AG10803 (cell line): ENCODE measurements at regions not wholly inside any gene's neighbourhood (a gene's known extent, or its start where the extent isn't known, plus 50 kb on each side); places are given as distances from the start of the nearest gene placed in this dataset.
"Not testable (repeated sequence)": the region's sequence is repeated elsewhere in the genome, so short reads cannot be mapped to it uniquely, and the experiment has no call there.

Experiments
- DNase-seq: peaks from one replicate; pipeline ENCODE4 v3.0.0; 2010; ENCODE audit warnings: low read depth
- H3K4me3 ChIP-seq: 2 replicates; pipeline ENCODE4 v1.5.1; 2011; ENCODE audit warnings: mild to moderate bottlenecking, low read length, control low read depth
- CTCF ChIP-seq: conservative IDR thresholded peaks from 2 replicates; pipeline ENCODE4 v1.5.1; 2011; ENCODE audit warnings: mild to moderate bottlenecking, low read length, control low read depth, inconsistent platforms

GRCh38 chr10:25104441-25104840, 70.4 kb upstream of the GPR158 start:
- DNase-seq = no peak
- no peak for TF ChIP-seq CTCF
- no peak overlapping the region for H3K4me3 ChIP-seq

- no peak for TF ChIP-seq CTCF
- H3K4me3 ChIP-seq = no peak overlapping the region
- no peak for DNase-seq
Observed at GRCh38 chr10:25105262-25105661, 69.5 kb upstream of the GPR158 start.

- TF ChIP-seq CTCF = no peak
- no peak overlapping the region for H3K4me3 ChIP-seq
Observed at GRCh38 chr10:25105743-25106260, 69.0 kb upstream of the GPR158 start.

GRCh38 chr10:25107756-25108155, 67.0 kb upstream of the GPR158 start:
- no peak for DNase-seq
- no peak overlapping the region for H3K4me3 ChIP-seq
- no peak for TF ChIP-seq CTCF

More at GRCh38 chr10:25105743-25106260, 69.0 kb upstream of the GPR158 start:
- DNase-seq = no peak

GRCh38 chr10:25109896-25110295, 64.9 kb upstream of the GPR158 start:
- not testable (repeated sequence) for DNase-seq, H3K4me3 ChIP-seq

GRCh38 chr10:25112016-25112415, 62.8 kb upstream of the GPR158 start:
- no peak overlapping the region for H3K4me3 ChIP-seq
- no peak for DNase-seq
- TF ChIP-seq CTCF = no peak

GRCh38 chr10:25113191-25114035, 61.4 kb upstream of the GPR158 start:
- H3K4me3 ChIP-seq = no peak overlapping the region
- TF ChIP-seq CTCF = peak; percentile 84

More at GRCh38 chr10:25113191-25114035, 61.4 kb upstream of the GPR158 start:
- DNase-seq = peak; percentile 68
